SK-N-MC (cell line): ENCODE measurements at regions not wholly inside any gene's neighbourhood (a gene's known extent, or its start where the extent isn't known, plus 50 kb on each side); places are given as distances from the start of the nearest gene placed in this dataset.

Experiments
- EZH2 ChIP-seq: fragments of 200-600 bp; sonication (generic); IDR thresholded peaks from one replicate; pipeline ENCODE4 v1.6.1; 2017; ENCODE audit warnings: antibody characterized with exemption
- POLR2AphosphoS5 ChIP-seq: IDR thresholded peaks from 2 replicates; pipeline ENCODE4 v1.6.1; 2012; ENCODE audit warnings: mild to moderate bottlenecking, low read depth, low read length, borderline replicate concordance

- TF ChIP-seq POLR2AphosphoS5 (no peak), EZH2 (no peak)
Measured at GRCh38 chr10:36256948-36257356, 614.9 kb upstream of the FZD8 start.
